PC-3 (cell line): ENCODE measurements at regions not wholly inside any gene's neighbourhood (a gene's known extent, or its start where the extent isn't known, plus 50 kb on each side); places are given as distances from the start of the nearest gene placed in this dataset.

Source experiments
- ATAC-seq: fragments of 200-7000 bp; cut with Tn5 transposase; 2 replicates; pipeline ENCODE4 v1.9.1; 2020; ENCODE audit warnings: mild to moderate bottlenecking, moderate library complexity
- BruUV-seq: library from RNA; stranded (reverse); fragments of 400-500 nt; replicated peaks from 2 replicates; lab custom pipeline; 2021; lab: Mats Ljungman, UMichigan
- CTCF ChIA-PET: fragments of 300-600 bp; sonication (Branson Sonifier 250); formaldehyde crosslinking; loops from one replicate; lab custom pipeline; 2022; ENCODE audit warnings: antibody characterized with exemption; lab: Charles Lee
- POLR2A ChIA-PET: fragments of 300-600 bp; sonication (Branson Sonifier 250); formaldehyde crosslinking; loops from one replicate; lab custom pipeline; 2022; ENCODE audit warnings: antibody characterized with exemption; ENCODE audit not compliant: unreplicated experiment; lab: Charles Lee
- DNase-seq: peaks from one replicate; pipeline ENCODE4 v3.0.0-alpha.2; 2015
- H2AFZ ChIP-seq: fragments of 300-600 bp; sonication (generic); 2 replicates; pipeline ENCODE4 v1.6.0; 2016; ENCODE audit warnings: antibody characterized with exemption, low read length
- H3F3A ChIP-seq: fragments of 300-600 bp; sonication (generic); one replicate; pipeline ENCODE4 v1.6.0; 2017; ENCODE audit warnings: antibody characterized with exemption, low read length, control low read depth, mild to moderate bottlenecking; ENCODE audit not compliant: unreplicated experiment
- H3K27ac ChIP-seq: fragments of 300-600 bp; sonication (generic); 2 replicates; pipeline ENCODE4 v1.5.1; 2016; ENCODE audit warnings: mild to moderate bottlenecking, low read length
- H3K27me3 ChIP-seq: fragments of 300-600 bp; sonication (generic); 2 replicates; pipeline ENCODE4 v1.6.1; 2016; ENCODE audit warnings: low read length, mixed read lengths
- H3K36me3 ChIP-seq: fragments of 300-600 bp; sonication (generic); 2 replicates; pipeline ENCODE4 v1.6.1; 2016; ENCODE audit warnings: low read depth, mixed run types, low read length, mixed read lengths
- H3K4me1 ChIP-seq: fragments of 300-600 bp; sonication (generic); 2 replicates; pipeline ENCODE4 v1.5.1; 2016; ENCODE audit warnings: low read length; ENCODE audit not compliant: insufficient read depth
- H3K4me2 ChIP-seq: fragments of 300-600 bp; sonication (generic); 2 replicates; pipeline ENCODE4 v1.6.0; 2016; ENCODE audit warnings: low read length
- H3K4me3 ChIP-seq: fragments of 300-600 bp; sonication (generic); 2 replicates; pipeline ENCODE4 v1.5.1; 2016; ENCODE audit warnings: mild to moderate bottlenecking, low read length, mixed read lengths
- H3K79me2 ChIP-seq: fragments of 300-600 bp; sonication (generic); 2 replicates; pipeline ENCODE4 v1.6.1; 2017; ENCODE audit warnings: low read length, mixed read lengths
- H3K9ac ChIP-seq: fragments of 300-600 bp; sonication (generic); 2 replicates; pipeline ENCODE4 v1.6.0; 2016; ENCODE audit warnings: mild to moderate bottlenecking, low read length
- H3K9me2 ChIP-seq: fragments of 300-600 bp; sonication (generic); replicated peaks from 2 replicates; pipeline ENCODE4 v1.6.1; 2016; ENCODE audit warnings: mixed run types, low read length, mixed read lengths
- H3K9me3 ChIP-seq: fragments of 300-600 bp; sonication (generic); 2 replicates; pipeline ENCODE4 v1.6.1; 2016; ENCODE audit warnings: low read length, mixed read lengths
- H4K20me1 ChIP-seq: fragments of 300-600 bp; sonication (generic); 2 replicates; pipeline ENCODE4 v1.6.1; 2016; ENCODE audit warnings: low read length, mixed read lengths
- EZH2 ChIP-seq: fragments of 300-600 bp; sonication (generic); IDR thresholded peaks from one replicate; pipeline ENCODE4 v1.6.1; 2017; ENCODE audit warnings: antibody characterized with exemption, mild to moderate bottlenecking, low read length; ENCODE audit not compliant: unreplicated experiment
- EZH2phosphoT487 ChIP-seq: fragments of 300-600 bp; sonication (generic); IDR thresholded peaks from 2 replicates; pipeline ENCODE4 v1.6.1; 2018; ENCODE audit warnings: mild to moderate bottlenecking, antibody characterized with exemption, low read length, borderline replicate concordance
- intact Hi-C: fragments of 100-400 bp; cut with micrococcal nuclease; formaldehyde crosslinking; loops from 2 replicates; pipeline ENCODE4 v1.9.0; 2023
- TF ChIP-seq, protein P1 (sequence below): fragments of 300-600 bp; sonication (generic); conservative IDR thresholded peaks from 2 replicates; pipeline ENCODE4 v1.5.1; 2017; ENCODE audit warnings: antibody characterized with exemption, low read depth, mild to moderate bottlenecking, low read length

- H4K20me1 ChIP-seq: no peaks in the 10 kb centered on the region
- H3K9me2 ChIP-seq: no peaks in the 10 kb centered on the region
- no peaks in the 10 kb centered on the region for H3K36me3 ChIP-seq
- no peak overlapping the region for H3K9ac ChIP-seq
- intact Hi-C loops: no loop called here
- no peaks in the 10 kb centered on the region for H3K4me1 ChIP-seq
- H3K4me3 ChIP-seq: no peak overlapping the region
- no peak overlapping the region for H3K4me2 ChIP-seq
- H3K27me3 ChIP-seq: no peaks in the 10 kb centered on the region
- peaks cover 9% of the 10 kb centered on the region for H3K9me3 ChIP-seq
- no peaks in the 10 kb centered on the region for H3F3A ChIP-seq
- no peaks in the 10 kb centered on the region for H3K79me2 ChIP-seq
- no peak overlapping the region for H2AFZ ChIP-seq
- DNase-seq: no peak
- no peak for ATAC-seq
- no peak for TF ChIP-seq EZH2phosphoT487
- TF ChIP-seq EZH2: no peak
- TF ChIP-seq, protein P1, sequence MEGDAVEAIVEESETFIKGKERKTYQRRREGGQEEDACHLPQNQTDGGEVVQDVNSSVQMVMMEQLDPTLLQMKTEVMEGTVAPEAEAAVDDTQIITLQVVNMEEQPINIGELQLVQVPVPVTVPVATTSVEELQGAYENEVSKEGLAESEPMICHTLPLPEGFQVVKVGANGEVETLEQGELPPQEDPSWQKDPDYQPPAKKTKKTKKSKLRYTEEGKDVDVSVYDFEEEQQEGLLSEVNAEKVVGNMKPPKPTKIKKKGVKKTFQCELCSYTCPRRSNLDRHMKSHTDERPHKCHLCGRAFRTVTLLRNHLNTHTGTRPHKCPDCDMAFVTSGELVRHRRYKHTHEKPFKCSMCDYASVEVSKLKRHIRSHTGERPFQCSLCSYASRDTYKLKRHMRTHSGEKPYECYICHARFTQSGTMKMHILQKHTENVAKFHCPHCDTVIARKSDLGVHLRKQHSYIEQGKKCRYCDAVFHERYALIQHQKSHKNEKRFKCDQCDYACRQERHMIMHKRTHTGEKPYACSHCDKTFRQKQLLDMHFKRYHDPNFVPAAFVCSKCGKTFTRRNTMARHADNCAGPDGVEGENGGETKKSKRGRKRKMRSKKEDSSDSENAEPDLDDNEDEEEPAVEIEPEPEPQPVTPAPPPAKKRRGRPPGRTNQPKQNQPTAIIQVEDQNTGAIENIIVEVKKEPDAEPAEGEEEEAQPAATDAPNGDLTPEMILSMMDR: no peak
- ChIA-PET CTCF (no interaction called here), POLR2A (no interaction called here)
- no TSS peak for BruUV-seq
- no peak overlapping the region for H3K27ac ChIP-seq
Measured at GRCh38 chr5:161009194-161009593, 157.2 kb upstream of the ATP10B start.

GRCh38 chr5:161007879-161008278 lies 155.9 kb upstream of the ATP10B start:
- no peak overlapping the region for H3K4me2 ChIP-seq
- no peaks in the 10 kb centered on the region for H3K27me3 ChIP-seq
- TF ChIP-seq EZH2 (no peak), EZH2phosphoT487 (no peak)
- TF ChIP-seq, protein P1: no peak
- DNase-seq: no peak
- H3F3A ChIP-seq: no peaks in the 10 kb centered on the region
- H2AFZ ChIP-seq: no peak overlapping the region
- intact Hi-C loops: no loop called here
- no peak overlapping the region for H3K27ac ChIP-seq
- H3K9ac ChIP-seq: no peak overlapping the region
- BruUV-seq: no TSS peak
- H3K36me3 ChIP-seq: no peaks in the 10 kb centered on the region
- H3K9me2 ChIP-seq: no peaks in the 10 kb centered on the region
- ChIA-PET POLR2A (no interaction called here), CTCF (no interaction called here)
- H3K79me2 ChIP-seq: no peaks in the 10 kb centered on the region
- no peak overlapping the region for H3K4me3 ChIP-seq
- H3K4me1 ChIP-seq: no peaks in the 10 kb centered on the region
- H4K20me1 ChIP-seq: no peaks in the 10 kb centered on the region
- no peak for ATAC-seq
- peaks cover 12% of the 10 kb centered on the region for H3K9me3 ChIP-seq

DNA sequence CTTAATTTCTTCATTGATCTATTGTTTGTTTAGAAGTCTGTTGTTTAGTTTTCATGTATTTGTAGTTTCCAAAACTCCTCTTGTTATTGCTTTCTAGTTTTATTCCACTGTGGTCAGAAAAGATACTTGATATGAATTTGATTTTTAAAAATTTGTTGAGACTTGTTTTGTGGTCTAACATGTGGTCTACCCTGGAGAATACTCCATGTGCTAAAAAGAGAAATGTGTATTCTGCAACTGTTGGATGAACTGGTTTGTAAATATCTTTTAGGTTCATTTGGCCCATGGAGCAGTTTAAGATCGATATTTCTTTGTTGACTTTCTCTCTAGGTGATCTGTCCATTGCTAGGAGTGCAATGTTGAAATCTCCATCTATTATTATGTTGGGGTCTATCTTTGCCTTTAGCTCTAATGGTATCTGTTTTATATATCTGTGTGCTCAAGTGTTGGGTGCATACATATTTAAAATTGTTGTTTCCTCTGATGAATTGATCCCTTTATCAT lies 150.6 kb upstream of the ATP10B start:
- ChIA-PET POLR2A (no interaction called here), CTCF (no interaction called here)
- no peak overlapping the region for H3K27ac ChIP-seq
- no peaks in the 10 kb centered on the region for H3K27me3 ChIP-seq
- H3K9me3 ChIP-seq: peaks cover 14% of the 10 kb centered on the region; the same call in 1 of the 2 replicates
- TF ChIP-seq, protein P1: no peak
- TF ChIP-seq EZH2: no peak
- no peak for TF ChIP-seq EZH2phosphoT487
- no TSS peak for BruUV-seq
- no peaks in the 10 kb centered on the region for H3K79me2 ChIP-seq
- no peak overlapping the region for H3K4me2 ChIP-seq
- no peak for DNase-seq
- intact Hi-C loops: no loop called here
- ATAC-seq: no peak
- no peaks in the 10 kb centered on the region for H3K9me2 ChIP-seq
- no peaks in the 10 kb centered on the region for H4K20me1 ChIP-seq
- H3K9ac ChIP-seq: no peak overlapping the region
- no peak overlapping the region for H2AFZ ChIP-seq
- H3F3A ChIP-seq: no peaks in the 10 kb centered on the region
- H3K4me3 ChIP-seq: no peak overlapping the region
- H3K36me3 ChIP-seq: no peaks in the 10 kb centered on the region
- H3K4me1 ChIP-seq: no peaks in the 10 kb centered on the region
